AG09319 (cell line): ENCODE measurements at regions not wholly inside any gene's neighbourhood (a gene's known extent, or its start where the extent isn't known, plus 50 kb on each side); places are given as distances from the start of the nearest gene placed in this dataset.

Source experiments
- DNase-seq: peaks from one replicate; pipeline ENCODE4 v3.0.0-alpha.2; 2010; ENCODE audit warnings: low read depth; ENCODE audit errors: extremely low read depth
- TF ChIP-seq, protein P1 (sequence below): IDR thresholded peaks from 2 replicates; pipeline ENCODE4 v1.5.1; 2011; ENCODE audit warnings: low read depth, mild to moderate bottlenecking, inconsistent platforms, low read length, moderate library complexity

DNA sequence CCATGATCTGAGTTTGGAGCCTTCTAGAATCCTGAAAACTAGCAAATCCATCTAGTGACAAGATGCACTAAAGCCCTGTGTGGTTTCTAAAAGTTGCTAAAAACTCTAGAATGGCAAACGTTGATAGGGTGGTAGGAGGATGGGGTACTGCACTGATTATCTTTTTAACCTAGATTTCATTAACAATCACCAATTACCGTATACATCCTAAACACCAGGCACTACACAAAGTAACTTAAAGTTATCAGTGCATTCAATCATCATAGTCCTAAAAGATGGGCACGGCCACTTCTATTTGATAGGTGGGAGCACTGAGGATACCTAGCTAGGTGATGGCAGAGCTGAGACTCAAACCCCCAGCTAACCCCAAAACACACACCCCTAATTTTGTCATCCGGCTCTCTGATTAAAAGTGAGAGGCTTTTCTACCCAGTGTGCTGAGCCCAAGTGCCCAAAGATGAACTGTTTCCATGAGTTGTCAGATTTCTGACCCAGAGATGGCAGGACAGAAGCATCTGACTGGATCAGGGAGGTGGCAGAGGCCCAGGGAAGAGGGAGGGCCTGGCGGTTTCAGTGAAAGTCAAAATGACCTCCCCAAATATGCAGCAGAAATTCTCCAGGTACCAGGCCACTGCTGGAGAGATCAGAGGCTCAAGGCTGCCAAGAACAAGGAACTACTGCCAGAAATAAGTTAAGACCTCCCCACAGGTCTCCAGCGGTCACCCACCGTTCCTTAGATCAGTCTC is 396.8 kb downstream of the SOX9 start:
- TF ChIP-seq, protein P1, sequence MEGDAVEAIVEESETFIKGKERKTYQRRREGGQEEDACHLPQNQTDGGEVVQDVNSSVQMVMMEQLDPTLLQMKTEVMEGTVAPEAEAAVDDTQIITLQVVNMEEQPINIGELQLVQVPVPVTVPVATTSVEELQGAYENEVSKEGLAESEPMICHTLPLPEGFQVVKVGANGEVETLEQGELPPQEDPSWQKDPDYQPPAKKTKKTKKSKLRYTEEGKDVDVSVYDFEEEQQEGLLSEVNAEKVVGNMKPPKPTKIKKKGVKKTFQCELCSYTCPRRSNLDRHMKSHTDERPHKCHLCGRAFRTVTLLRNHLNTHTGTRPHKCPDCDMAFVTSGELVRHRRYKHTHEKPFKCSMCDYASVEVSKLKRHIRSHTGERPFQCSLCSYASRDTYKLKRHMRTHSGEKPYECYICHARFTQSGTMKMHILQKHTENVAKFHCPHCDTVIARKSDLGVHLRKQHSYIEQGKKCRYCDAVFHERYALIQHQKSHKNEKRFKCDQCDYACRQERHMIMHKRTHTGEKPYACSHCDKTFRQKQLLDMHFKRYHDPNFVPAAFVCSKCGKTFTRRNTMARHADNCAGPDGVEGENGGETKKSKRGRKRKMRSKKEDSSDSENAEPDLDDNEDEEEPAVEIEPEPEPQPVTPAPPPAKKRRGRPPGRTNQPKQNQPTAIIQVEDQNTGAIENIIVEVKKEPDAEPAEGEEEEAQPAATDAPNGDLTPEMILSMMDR: no peak
- no peak for DNase-seq

DNA sequence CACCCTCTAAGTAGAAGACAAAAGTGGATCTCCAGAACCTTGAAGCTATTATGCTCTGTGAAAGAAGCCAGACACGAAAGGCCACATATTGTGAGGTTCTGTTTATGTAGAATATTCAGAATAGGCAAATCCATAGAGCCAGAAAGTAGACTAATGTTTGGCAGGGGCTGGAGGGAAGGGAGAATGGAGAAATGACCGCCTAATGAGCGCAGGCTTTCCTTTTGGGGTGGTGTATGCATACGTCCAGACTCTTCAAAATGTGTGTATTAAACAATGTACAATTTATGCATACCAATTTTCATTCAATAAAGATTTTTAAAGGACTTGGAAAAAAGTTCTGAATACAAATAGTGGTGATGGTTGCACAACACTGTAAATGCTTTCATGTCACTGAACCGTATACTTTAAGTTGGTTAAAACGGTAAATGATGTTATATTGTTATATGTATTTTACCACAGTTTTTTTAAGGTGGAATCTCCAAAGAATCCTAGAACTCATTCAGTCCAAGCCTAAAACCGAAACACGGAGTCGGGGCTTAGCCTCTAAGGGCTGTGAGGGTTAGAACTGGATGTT is 397.4 kb downstream of the SOX9 start:
- DNase-seq: no peak
- TF ChIP-seq, protein P1: no peak

DNA sequence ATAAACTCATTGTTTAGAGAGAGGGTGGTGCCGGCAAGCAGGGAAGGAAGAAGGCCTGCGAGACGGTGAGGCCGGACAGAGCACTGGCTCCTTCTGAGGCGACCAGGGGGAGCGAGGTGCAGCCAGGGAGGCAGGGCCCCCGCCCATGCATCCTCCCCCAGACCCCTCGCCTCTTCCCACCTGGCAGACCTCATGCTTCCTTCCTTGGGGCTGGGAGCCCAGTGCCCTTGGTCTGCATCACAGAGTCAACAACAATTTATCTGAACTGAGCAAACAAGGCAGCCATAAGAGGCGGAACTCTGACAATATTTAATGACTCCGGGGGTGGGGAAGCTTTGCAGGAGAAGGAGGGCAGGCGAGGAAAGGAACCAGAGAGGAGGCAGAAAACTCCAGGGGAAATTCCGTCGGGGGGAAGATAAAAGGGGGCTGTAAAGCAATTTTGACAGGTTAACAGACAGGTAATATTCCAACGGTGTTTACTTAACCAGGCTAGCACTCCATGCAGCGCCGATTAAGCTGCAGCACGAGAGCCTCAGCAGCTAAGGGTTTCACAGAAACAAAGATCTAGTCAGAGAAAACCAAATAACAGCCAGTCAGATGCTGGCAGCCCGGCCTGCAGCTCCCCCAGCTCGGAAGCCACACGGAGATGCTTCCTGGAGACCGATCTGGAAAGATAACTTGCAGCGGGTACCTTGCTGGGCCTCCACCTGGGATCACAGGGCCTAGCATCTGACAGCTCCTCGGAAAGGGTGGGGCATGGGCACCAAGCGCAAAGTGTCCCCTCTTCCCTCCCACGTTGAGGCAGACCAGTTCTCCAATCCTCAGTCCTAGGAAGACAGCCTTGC is 398.2 kb downstream of the SOX9 start:
- no peak for DNase-seq
- TF ChIP-seq, protein P1: no peak

DNA sequence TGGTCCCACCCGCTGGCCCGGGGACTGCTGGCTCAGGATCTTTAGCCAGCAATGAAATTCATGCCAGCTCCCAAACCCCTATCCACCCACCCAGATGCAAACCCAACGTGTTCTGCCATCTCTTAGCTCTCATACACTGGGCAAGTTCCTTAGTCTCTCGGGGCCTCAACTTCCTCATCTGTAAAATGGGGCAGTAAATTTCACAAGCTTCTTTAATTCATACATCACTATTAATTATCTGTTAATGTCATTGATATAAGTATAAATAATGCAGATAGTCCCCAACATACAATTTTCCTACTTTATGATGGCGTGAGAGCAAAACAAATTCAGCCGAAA is 398.7 kb downstream of the SOX9 start:
- TF ChIP-seq, protein P1: no peak
- DNase-seq: no peak

DNA sequence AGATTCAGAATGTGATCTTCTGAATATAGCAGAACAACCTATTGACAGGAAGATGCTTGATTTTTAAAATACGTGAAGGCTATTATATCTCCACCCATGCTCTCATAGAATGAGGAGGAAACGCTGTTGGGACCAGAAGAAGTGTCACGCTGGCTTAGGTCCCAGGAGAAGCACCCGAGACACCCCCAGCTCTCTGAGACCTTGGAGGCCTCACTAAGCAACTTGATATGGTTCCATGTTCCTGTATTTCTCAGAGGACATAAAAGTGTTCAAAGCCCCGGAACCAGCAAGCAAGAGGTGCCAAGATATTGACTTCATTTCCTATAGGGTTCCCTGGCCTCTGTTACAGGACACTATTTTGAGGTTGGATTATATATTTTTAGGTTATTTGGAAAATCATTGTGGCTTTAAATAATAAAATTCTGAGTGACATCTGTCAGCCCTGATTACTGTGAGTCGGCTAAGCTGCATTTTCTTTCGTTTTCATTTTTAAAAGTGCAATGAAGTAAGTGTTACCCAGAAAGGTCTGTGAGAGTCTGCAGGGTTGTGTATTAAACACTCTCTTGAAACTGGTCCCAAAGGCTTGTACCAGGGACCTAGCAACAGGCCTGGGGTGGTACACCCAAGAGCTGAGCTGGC is 400.0 kb downstream of the SOX9 start:
- TF ChIP-seq, protein P1: no peak
- DNase-seq: no peak

DNA sequence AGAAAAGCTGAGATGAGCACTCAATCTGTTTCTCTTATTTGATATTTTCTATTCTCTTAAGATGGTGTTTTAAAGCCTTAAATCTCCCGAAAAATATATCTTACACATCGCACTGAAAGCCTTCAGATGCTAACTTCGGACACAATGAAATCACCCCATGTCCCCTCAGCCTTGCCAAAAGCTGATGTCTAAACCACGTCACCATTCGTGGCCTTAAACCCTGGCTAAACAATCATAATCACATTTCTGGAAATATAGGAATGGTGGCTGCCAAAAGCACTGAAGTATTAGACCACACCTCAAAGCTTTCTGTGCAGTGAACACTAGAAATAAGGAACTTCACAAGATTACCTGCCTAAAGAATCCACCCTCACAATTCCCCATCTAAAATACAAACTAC is 402.7 kb downstream of the SOX9 start:
- no peak for DNase-seq
- TF ChIP-seq, protein P1: no peak
